ENCODE measurements at regions not wholly inside any gene's neighbourhood (a gene's known extent, or its start where the extent isn't known, plus 50 kb on each side); places are given as distances from the start of the nearest gene placed in this dataset.

DNA sequence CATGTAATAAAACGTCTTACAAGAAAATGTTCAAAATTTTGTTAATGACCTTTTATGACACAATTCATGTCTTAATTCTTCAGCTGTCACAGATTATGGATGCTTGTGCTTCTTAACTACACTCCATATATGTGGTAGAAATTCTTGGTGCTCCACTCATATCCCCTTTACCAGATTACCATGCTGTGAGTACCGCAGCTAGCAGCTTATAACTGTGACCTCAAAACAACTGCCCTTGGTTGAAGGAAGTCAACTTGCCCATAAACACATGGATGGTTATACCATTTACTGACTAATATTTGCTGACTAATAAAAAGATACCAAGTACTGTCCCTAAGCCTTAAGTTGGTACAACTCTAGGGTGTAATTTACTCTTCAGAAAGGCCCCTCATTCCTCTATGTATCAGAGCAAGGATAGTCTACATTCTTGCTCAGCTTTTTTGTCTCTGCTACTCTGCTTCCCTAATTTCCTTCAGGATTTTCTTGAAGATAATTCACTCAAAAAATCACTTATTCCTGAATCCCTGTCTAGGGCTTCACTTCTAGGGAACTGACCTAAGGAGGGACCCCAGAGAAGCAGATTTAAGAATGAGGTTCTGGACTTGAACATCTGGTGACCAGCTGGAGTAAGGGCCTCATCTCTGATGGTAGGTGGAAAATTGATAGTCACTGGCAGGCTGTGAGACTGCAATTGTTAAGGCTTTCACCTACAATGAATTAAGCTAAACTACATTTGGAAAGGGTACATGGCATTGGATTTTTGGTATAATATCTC lies 152.3 kb downstream of the SLC6A15 start:
- no peaks in the 10 kb centered on the region for H3K9me3 ChIP-seq (ENCODE audit: control insufficient read depth in 2 of 3, insufficient read depth in 1 of 3, low read length in 3 of 3)
- H3K27me3 ChIP-seq (ENCODE audit: control insufficient read depth, insufficient read depth, low read length): no peaks in the 10 kb centered on the region
- no peak overlapping the region for H3K9ac ChIP-seq (ENCODE audit: low read length in 3 of 3)
- TF ChIP-seq, protein P1, sequence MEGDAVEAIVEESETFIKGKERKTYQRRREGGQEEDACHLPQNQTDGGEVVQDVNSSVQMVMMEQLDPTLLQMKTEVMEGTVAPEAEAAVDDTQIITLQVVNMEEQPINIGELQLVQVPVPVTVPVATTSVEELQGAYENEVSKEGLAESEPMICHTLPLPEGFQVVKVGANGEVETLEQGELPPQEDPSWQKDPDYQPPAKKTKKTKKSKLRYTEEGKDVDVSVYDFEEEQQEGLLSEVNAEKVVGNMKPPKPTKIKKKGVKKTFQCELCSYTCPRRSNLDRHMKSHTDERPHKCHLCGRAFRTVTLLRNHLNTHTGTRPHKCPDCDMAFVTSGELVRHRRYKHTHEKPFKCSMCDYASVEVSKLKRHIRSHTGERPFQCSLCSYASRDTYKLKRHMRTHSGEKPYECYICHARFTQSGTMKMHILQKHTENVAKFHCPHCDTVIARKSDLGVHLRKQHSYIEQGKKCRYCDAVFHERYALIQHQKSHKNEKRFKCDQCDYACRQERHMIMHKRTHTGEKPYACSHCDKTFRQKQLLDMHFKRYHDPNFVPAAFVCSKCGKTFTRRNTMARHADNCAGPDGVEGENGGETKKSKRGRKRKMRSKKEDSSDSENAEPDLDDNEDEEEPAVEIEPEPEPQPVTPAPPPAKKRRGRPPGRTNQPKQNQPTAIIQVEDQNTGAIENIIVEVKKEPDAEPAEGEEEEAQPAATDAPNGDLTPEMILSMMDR (IDR thresholded peaks at IDR 0.05; ENCODE audit: borderline replicate concordance, extremely low read depth, insufficient read depth): no peak
- H3K36me3 ChIP-seq (ENCODE audit: control insufficient read depth in 2 of 3, insufficient read depth in 3 of 3, low read length in 3 of 3): no peaks in the 10 kb centered on the region
- no peaks in the 10 kb centered on the region for H3K4me1 ChIP-seq (ENCODE audit: control insufficient read depth in 2 of 3, insufficient read depth in 2 of 3, low read depth in 1 of 3, low read length in 3 of 3)
- DNase-seq: no peak
- H3K27ac ChIP-seq (ENCODE audit: low read depth in 2 of 2, low read length in 2 of 2): no peak overlapping the region
- intact Hi-C loops (cut with DNase I): no loop called here
- FAIRE-seq: no peak
- H3K4me3 ChIP-seq (ENCODE audit: low read length in 3 of 3): no peak overlapping the region

GRCh38 chr12:84757978-84758377 lies 154.6 kb downstream of the SLC6A15 start:
- TF ChIP-seq, protein P1 (IDR thresholded peaks at IDR 0.05; ENCODE audit: borderline replicate concordance, extremely low read depth, insufficient read depth): no peak
- DNase-seq: no peak
- H3K36me3 ChIP-seq (ENCODE audit: control insufficient read depth in 2 of 3, insufficient read depth in 3 of 3, low read length in 3 of 3): no peaks in the 10 kb centered on the region
- no peaks in the 10 kb centered on the region for H3K27me3 ChIP-seq (ENCODE audit: control insufficient read depth, insufficient read depth, low read length)
- H3K27ac ChIP-seq (ENCODE audit: low read depth in 2 of 2, low read length in 2 of 2): no peak overlapping the region
- H3K4me3 ChIP-seq (ENCODE audit: low read length in 3 of 3): no peak overlapping the region
- no peak overlapping the region for H3K9ac ChIP-seq (ENCODE audit: low read length in 3 of 3)
- intact Hi-C loops (cut with DNase I): no loop called here
- no peaks in the 10 kb centered on the region for H3K4me1 ChIP-seq (ENCODE audit: control insufficient read depth in 2 of 3, insufficient read depth in 2 of 3, low read depth in 1 of 3, low read length in 3 of 3)
- FAIRE-seq: no peak
- no peaks in the 10 kb centered on the region for H3K9me3 ChIP-seq (ENCODE audit: control insufficient read depth in 2 of 3, insufficient read depth in 1 of 3, low read length in 3 of 3)

DNA sequence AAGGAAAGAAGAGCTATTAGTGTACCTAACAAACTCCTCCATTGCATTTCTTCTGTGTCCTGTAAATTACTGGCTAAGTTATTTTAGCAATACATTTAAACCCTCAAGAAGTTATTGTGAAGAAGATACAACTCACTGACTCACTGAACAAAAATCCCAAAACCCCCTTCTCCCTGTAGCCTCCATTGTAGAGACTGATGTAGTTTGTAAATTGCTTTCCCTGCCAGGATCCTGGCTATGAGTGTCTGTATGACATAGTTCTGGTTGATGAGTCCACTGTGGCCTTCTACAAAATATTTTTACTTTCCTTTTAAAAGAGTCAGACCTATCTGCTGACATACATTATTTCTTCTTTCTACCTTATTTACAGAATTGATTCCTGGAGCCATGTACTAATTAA lies 155.6 kb downstream of the SLC6A15 start:
- no peaks in the 10 kb centered on the region for H3K9me3 ChIP-seq (ENCODE audit: control insufficient read depth in 2 of 3, insufficient read depth in 1 of 3, low read length in 3 of 3)
- intact Hi-C loops (cut with DNase I): no loop called here
- TF ChIP-seq, protein P1 (IDR thresholded peaks at IDR 0.05; ENCODE audit: borderline replicate concordance, extremely low read depth, insufficient read depth): no peak
- no peak for FAIRE-seq
- no peak overlapping the region for H3K27ac ChIP-seq (ENCODE audit: low read depth in 2 of 2, low read length in 2 of 2)
- no peak overlapping the region for H3K4me3 ChIP-seq (ENCODE audit: low read length in 3 of 3)
- H3K4me1 ChIP-seq (ENCODE audit: control insufficient read depth in 2 of 3, insufficient read depth in 2 of 3, low read depth in 1 of 3, low read length in 3 of 3): no peaks in the 10 kb centered on the region
- H3K9ac ChIP-seq (ENCODE audit: low read length in 3 of 3): no peak overlapping the region
- H3K36me3 ChIP-seq (ENCODE audit: control insufficient read depth in 2 of 3, insufficient read depth in 3 of 3, low read length in 3 of 3): no peaks in the 10 kb centered on the region
- H3K27me3 ChIP-seq (ENCODE audit: control insufficient read depth, insufficient read depth, low read length): no peaks in the 10 kb centered on the region
- no peak for DNase-seq

- Histone ChIP-seq H3K4me3 (ENCODE audit: low read length in 3 of 3) (no peak overlapping the region), H3K4me1 (ENCODE audit: control insufficient read depth in 2 of 3, insufficient read depth in 2 of 3, low read depth in 1 of 3, low read length in 3 of 3) (no peaks in the 10 kb centered on the region), H3K36me3 (ENCODE audit: control insufficient read depth in 2 of 3, insufficient read depth in 3 of 3, low read length in 3 of 3) (no peaks in the 10 kb centered on the region), H3K9ac (ENCODE audit: low read length in 3 of 3) (no peak overlapping the region), H3K9me3 (ENCODE audit: control insufficient read depth in 2 of 3, insufficient read depth in 1 of 3, low read length in 3 of 3) (no peaks in the 10 kb centered on the region), H3K27me3 (ENCODE audit: control insufficient read depth, insufficient read depth, low read length) (no peaks in the 10 kb centered on the region), H3K27ac (ENCODE audit: low read depth in 2 of 2, low read length in 2 of 2) (no peak overlapping the region)
- FAIRE-seq: no peak
- TF ChIP-seq, protein P1 (IDR thresholded peaks at IDR 0.05; ENCODE audit: borderline replicate concordance, extremely low read depth, insufficient read depth): no peak
- intact Hi-C loops (cut with DNase I): no loop called here
- DNase-seq: no peak
Measured at GRCh38 chr12:84745127-84745526, 167.5 kb downstream of the SLC6A15 start.
